ENCODE measurements at regions not wholly inside any gene's neighbourhood (a gene's known extent, or its start where the extent isn't known, plus 50 kb on each side); places are given as distances from the start of the nearest gene placed in this dataset.

DNA sequence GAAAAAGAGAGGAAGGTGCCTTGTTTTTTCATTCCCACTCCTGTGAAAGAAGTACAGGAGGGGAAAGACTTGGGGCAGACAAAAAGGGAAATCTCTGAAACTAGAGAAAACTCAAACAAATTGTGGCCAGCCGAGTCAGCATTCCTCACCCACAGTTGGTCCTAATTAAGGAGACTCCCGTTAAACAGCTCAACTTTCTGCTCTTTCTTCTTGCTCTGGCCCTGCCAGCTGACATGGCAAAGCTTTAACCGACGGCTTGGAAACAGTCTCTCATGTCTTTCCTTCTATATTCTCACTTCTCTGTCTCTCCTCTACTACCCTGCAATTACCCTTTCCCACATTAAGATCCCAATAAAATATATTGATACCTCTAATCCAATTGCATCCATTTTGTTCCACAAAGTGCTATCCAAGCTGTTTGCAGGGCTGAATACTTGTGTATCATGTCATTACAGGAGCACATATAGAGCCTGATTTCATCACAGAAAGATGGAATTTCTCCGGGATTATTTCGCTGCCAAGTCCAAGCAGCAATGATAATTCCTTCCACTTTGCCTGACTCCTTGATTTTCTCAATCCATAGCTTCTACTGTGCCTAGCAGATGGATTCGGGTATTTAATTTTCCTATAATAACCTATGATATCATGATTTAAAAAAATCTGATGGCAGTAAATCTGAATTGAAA lies 65.4 kb upstream of the IPO9 start:
- no peak for TF ChIP-seq GABPA (IDR thresholded peaks at IDR 0.05; ENCODE audit: low read depth)
- TF ChIP-seq, protein P1, sequence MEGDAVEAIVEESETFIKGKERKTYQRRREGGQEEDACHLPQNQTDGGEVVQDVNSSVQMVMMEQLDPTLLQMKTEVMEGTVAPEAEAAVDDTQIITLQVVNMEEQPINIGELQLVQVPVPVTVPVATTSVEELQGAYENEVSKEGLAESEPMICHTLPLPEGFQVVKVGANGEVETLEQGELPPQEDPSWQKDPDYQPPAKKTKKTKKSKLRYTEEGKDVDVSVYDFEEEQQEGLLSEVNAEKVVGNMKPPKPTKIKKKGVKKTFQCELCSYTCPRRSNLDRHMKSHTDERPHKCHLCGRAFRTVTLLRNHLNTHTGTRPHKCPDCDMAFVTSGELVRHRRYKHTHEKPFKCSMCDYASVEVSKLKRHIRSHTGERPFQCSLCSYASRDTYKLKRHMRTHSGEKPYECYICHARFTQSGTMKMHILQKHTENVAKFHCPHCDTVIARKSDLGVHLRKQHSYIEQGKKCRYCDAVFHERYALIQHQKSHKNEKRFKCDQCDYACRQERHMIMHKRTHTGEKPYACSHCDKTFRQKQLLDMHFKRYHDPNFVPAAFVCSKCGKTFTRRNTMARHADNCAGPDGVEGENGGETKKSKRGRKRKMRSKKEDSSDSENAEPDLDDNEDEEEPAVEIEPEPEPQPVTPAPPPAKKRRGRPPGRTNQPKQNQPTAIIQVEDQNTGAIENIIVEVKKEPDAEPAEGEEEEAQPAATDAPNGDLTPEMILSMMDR (IDR thresholded peaks at IDR 0.05), result no peak
- no peak for TF ChIP-seq FOXM1 (IDR thresholded peaks at IDR 0.05; ENCODE audit: low read depth)
- no peak for TF ChIP-seq RXRA (IDR thresholded peaks at IDR 0.05; ENCODE audit: borderline replicate concordance, low read depth)
- no peak for TF ChIP-seq MXI1 (IDR thresholded peaks at IDR 0.05; ENCODE audit: low read depth, low read length)
- TF ChIP-seq JUND (IDR thresholded peaks at IDR 0.05), result no peak
- no peak for TF ChIP-seq REST (IDR thresholded peaks at IDR 0.05; ENCODE audit: low read depth, low read length)
- no peak for TF ChIP-seq USF1 (IDR thresholded peaks at IDR 0.05; ENCODE audit: borderline replicate concordance, low read depth)
- TF ChIP-seq TCF12 (IDR thresholded peaks at IDR 0.05), result peak; percentile 80
